ENCODE measurements at regions not wholly inside any gene's neighbourhood (a gene's known extent, or its start where the extent isn't known, plus 50 kb on each side); places are given as distances from the start of the nearest gene placed in this dataset.

DNA sequence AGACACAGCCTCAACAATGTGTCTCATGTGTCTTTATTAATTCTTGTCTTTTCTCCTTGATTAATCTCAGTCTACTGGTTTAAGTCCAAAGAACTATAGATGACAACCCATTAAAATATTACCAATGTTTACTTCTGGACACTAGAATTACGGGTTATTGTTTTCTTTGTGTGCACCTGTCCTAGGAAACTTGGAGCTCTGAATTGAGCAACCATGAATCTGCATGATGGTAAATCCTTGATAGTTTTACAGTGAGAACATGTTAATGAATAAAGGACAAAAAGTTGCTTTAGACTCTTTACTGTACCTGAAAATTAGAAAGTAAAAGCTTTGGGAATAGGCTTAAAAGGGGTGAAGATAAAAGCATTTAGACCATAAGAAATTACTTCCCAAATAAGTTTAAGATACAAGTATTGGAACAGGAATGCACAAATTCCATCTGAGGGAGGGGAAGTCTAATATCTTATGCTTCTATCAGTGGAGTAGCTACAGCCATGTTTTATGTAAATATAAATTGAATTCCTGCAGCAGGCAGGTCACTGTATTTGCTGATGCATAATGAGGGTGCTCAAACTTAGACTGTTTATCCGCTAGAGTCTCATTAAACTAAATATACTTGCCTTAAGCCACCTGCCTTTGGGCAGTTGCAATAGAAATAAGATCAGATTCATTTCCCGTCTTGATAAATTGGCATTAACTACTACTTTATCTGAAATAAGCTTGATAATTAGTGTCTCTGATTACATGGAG lies 603.7 kb upstream of the GCFC2 start:
- TF ChIP-seq, protein P1, sequence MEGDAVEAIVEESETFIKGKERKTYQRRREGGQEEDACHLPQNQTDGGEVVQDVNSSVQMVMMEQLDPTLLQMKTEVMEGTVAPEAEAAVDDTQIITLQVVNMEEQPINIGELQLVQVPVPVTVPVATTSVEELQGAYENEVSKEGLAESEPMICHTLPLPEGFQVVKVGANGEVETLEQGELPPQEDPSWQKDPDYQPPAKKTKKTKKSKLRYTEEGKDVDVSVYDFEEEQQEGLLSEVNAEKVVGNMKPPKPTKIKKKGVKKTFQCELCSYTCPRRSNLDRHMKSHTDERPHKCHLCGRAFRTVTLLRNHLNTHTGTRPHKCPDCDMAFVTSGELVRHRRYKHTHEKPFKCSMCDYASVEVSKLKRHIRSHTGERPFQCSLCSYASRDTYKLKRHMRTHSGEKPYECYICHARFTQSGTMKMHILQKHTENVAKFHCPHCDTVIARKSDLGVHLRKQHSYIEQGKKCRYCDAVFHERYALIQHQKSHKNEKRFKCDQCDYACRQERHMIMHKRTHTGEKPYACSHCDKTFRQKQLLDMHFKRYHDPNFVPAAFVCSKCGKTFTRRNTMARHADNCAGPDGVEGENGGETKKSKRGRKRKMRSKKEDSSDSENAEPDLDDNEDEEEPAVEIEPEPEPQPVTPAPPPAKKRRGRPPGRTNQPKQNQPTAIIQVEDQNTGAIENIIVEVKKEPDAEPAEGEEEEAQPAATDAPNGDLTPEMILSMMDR (IDR thresholded peaks at IDR 0.05; ENCODE audit: low read depth, low read length, poor library complexity, severe bottlenecking) = no peak
- TF ChIP-seq EZH2phosphoT487 (IDR thresholded peaks at IDR 0.05; ENCODE audit: borderline replicate concordance, low read length) = no peak
